H1 (cell line): ENCODE measurements at regions not wholly inside any gene's neighbourhood (a gene's known extent, or its start where the extent isn't known, plus 50 kb on each side); places are given as distances from the start of the nearest gene placed in this dataset.
"Not testable (repeated sequence)": the region's sequence is repeated elsewhere in the genome, so short reads cannot be mapped to it uniquely, and the experiment has no call there.

ENCODE experiments used
- KDM5A ChIP-seq: fragments of 200-600 bp; IDR thresholded peaks from 2 replicates; pipeline ENCODE4 v1.7.1; 2012; ENCODE audit warnings: mild to moderate bottlenecking, low read length, inconsistent platforms, mixed read lengths
- POLR2A ChIP-seq, 2 experiments: IDR thresholded peaks; 1 replicate in 1 of 2; 2 replicates in 1 of 2; pipeline ENCODE4 v1.6.1; 2011; ENCODE audit warnings: low read depth in 2 of 2, low read length in 2 of 2, mild to moderate bottlenecking in 2 of 2; ENCODE audit errors: control extremely low read depth in 1 of 2
- SP1 ChIP-seq: IDR thresholded peaks from 2 replicates; pipeline ENCODE4 v1.6.1; 2011; ENCODE audit warnings: low read depth, low read length
- TAF1 ChIP-seq: IDR thresholded peaks from 2 replicates; pipeline ENCODE4 v1.6.1; 2011; ENCODE audit warnings: mild to moderate bottlenecking, low read depth, low read length
- TF ChIP-seq, protein P1 (sequence below), 3 experiments: IDR thresholded peaks; 1 replicate in 2 of 3; 2 replicates in 1 of 3; pipeline versions ENCODE4 v1.5.1 to v1.6.1; 2011; ENCODE audit warnings: low read length in 3 of 3, mild to moderate bottlenecking in 3 of 3, inconsistent platforms in 2 of 3, low read depth in 1 of 3, moderate library complexity in 1 of 3; ENCODE audit not compliant: insufficient read depth in 1 of 3; ENCODE audit errors: control extremely low read depth in 1 of 3

DNA sequence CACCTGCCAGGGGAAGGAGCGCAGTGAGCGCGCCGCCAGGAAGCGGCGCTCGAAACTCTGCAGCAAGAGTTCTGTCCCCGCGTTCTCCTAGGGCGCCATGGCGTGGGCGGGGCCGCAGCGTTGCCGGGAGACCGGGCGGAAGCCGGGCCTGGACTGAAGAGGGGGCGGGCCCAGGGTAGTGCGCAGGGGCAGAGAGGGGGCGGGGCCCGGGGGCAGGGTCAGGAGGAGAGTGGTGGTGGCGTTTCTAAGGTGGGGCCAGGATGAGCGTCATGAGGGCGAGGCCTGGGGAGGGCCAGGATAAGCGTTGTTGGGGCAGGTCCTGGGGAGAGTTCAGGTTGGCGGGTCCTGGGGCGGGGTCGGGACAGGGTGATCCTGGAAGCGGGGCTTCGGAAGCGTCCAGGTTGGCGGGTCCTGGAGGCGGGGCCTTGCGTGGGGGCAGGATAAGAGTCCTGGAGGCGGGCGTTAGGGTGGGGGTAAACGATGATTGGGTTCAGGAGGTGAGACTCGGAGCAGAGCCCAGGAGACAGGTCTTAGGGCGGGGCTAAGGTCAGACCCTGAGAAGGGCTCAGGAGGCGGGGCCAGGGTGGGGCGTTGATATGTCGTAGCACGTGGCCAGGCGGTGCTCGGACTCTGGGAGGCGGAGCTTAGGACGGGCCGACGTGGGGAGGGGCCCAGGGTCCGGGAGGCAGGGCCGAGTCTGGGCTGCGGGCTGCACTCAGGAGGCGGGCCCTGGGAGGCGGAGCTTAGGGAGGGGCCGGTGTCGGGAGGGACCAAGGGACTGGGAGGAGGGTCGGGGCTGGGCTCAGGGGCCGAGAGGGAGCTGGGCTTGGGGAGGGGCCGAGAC lies 189.4 kb downstream of the ADRA2C start:
- TF ChIP-seq, protein P1, sequence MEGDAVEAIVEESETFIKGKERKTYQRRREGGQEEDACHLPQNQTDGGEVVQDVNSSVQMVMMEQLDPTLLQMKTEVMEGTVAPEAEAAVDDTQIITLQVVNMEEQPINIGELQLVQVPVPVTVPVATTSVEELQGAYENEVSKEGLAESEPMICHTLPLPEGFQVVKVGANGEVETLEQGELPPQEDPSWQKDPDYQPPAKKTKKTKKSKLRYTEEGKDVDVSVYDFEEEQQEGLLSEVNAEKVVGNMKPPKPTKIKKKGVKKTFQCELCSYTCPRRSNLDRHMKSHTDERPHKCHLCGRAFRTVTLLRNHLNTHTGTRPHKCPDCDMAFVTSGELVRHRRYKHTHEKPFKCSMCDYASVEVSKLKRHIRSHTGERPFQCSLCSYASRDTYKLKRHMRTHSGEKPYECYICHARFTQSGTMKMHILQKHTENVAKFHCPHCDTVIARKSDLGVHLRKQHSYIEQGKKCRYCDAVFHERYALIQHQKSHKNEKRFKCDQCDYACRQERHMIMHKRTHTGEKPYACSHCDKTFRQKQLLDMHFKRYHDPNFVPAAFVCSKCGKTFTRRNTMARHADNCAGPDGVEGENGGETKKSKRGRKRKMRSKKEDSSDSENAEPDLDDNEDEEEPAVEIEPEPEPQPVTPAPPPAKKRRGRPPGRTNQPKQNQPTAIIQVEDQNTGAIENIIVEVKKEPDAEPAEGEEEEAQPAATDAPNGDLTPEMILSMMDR (IDR thresholded peaks at IDR 0.05; ENCODE audit: control extremely low read depth in 1 of 3, insufficient read depth in 1 of 3, low read depth in 1 of 3, low read length in 3 of 3) = not testable (repeated sequence)
- not testable (repeated sequence) for TF ChIP-seq SP1; KDM5A; POLR2A (IDR thresholded peaks at IDR 0.05; ENCODE audit: control extremely low read depth in 1 of 2, low read depth in 2 of 2, low read length in 2 of 2)
- peak; percentile 59 for TF ChIP-seq TAF1
